ENCODE measurements at regions not wholly inside any gene's neighbourhood (a gene's known extent, or its start where the extent isn't known, plus 50 kb on each side); places are given as distances from the start of the nearest gene placed in this dataset.

GRCh38 chr5:130280528-130281217, 376.4 kb downstream of the CHSY3 start:
- TF ChIP-seq CTCF (IDR thresholded peaks at IDR 0.05): no peak
- TF ChIP-seq YY1 (IDR thresholded peaks at IDR 0.05; ENCODE audit: low read depth): no peak
- no peak for TF ChIP-seq SMC3 (IDR thresholded peaks at IDR 0.05; ENCODE audit: low read depth, low read length)
- TF ChIP-seq TAF1 (IDR thresholded peaks at IDR 0.05; ENCODE audit: borderline replicate concordance, low read depth, low read length): no peak
- TF ChIP-seq NRF1 (IDR thresholded peaks at IDR 0.05; ENCODE audit: low read depth, low read length): no peak
- TF ChIP-seq RFX5 (IDR thresholded peaks at IDR 0.05; ENCODE audit: low read length): no peak
